H9 (cell line): ENCODE measurements at regions not wholly inside any gene's neighbourhood (a gene's known extent, or its start where the extent isn't known, plus 50 kb on each side); places are given as distances from the start of the nearest gene placed in this dataset.

ENCODE experiments used
- DNase-seq: peaks from one replicate; pipeline ENCODE4 v3.0.0-alpha.2; 2017
- H2AFZ ChIP-seq: one replicate; pipeline ENCODE4 v1.6.1; 2013; ENCODE audit warnings: mild to moderate bottlenecking, low read length, control low read depth, moderate library complexity
- H2AK5ac ChIP-seq: 2 replicates; pipeline ENCODE4 v1.6.1; 2013; ENCODE audit warnings: low read length, control low read depth, mixed read lengths; ENCODE audit not compliant: insufficient read length
- H2BK120ac ChIP-seq: one replicate; pipeline ENCODE4 v1.6.1; 2013; ENCODE audit warnings: low read depth, mild to moderate bottlenecking, low read length, control low read depth, inconsistent platforms; ENCODE audit not compliant: poor library complexity, severe bottlenecking
- H2BK12ac ChIP-seq: 2 replicates; pipeline ENCODE4 v1.6.1; 2013; ENCODE audit warnings: low read length, control low read depth, mixed read lengths, low read depth; ENCODE audit not compliant: insufficient read length
- H2BK15ac ChIP-seq: 2 replicates; pipeline ENCODE4 v1.6.1; 2013; ENCODE audit warnings: low read depth, low read length, control low read depth
- H2BK20ac ChIP-seq: one replicate; pipeline ENCODE4 v1.6.1; 2013; ENCODE audit warnings: low read depth, mild to moderate bottlenecking, low read length, control low read depth, inconsistent platforms; ENCODE audit not compliant: poor library complexity, severe bottlenecking
- H2BK5ac ChIP-seq: 2 replicates; pipeline ENCODE4 v1.6.1; 2013; ENCODE audit warnings: low read length, control low read depth, mixed read lengths; ENCODE audit not compliant: insufficient read length
- H3K14ac ChIP-seq: 2 replicates; pipeline ENCODE4 v1.6.1; 2013; ENCODE audit warnings: low read length, control low read depth; ENCODE audit not compliant: insufficient read depth
- H3K18ac ChIP-seq: 2 replicates; pipeline ENCODE4 v1.6.1; 2013; ENCODE audit warnings: low read depth, mild to moderate bottlenecking, mixed read lengths, low read length, control low read depth; ENCODE audit not compliant: insufficient read length
- H3K23ac ChIP-seq: 2 replicates; pipeline ENCODE4 v1.6.1; 2013; ENCODE audit warnings: low read length, control low read depth, mixed read lengths, low read depth; ENCODE audit not compliant: insufficient read length
- H3K23me2 ChIP-seq: 2 replicates; pipeline ENCODE4 v1.6.1; 2013; ENCODE audit warnings: low read depth, mild to moderate bottlenecking, mixed read lengths, low read length, control low read depth; ENCODE audit not compliant: insufficient read length, poor library complexity, severe bottlenecking
- H3K27ac ChIP-seq: 2 replicates; pipeline ENCODE4 v1.5.1; 2013; ENCODE audit warnings: low read length, control low read depth, mixed read lengths, low read depth; ENCODE audit not compliant: insufficient read length
- H3K27me3 ChIP-seq: 2 replicates; pipeline ENCODE4 v1.6.1; 2013; ENCODE audit warnings: low read length, control low read depth, inconsistent platforms; ENCODE audit not compliant: insufficient read depth
- H3K4ac ChIP-seq: 2 replicates; pipeline ENCODE4 v1.6.1; 2013; ENCODE audit warnings: low read depth, mild to moderate bottlenecking, control low read depth, inconsistent platforms, low read length, moderate library complexity
- H3K4me1 ChIP-seq: 2 replicates; pipeline ENCODE4 v1.6.1; 2013; ENCODE audit warnings: low read length, control low read depth, inconsistent platforms; ENCODE audit not compliant: insufficient read depth
- H3K4me2 ChIP-seq: 2 replicates; pipeline ENCODE4 v1.6.1; 2013; ENCODE audit warnings: low read length, control low read depth, mixed read lengths; ENCODE audit not compliant: insufficient read length, insufficient read depth
- H3K56ac ChIP-seq: 2 replicates; pipeline ENCODE4 v1.6.1; 2013; ENCODE audit warnings: low read depth, mild to moderate bottlenecking, mixed read lengths, low read length, control low read depth; ENCODE audit not compliant: insufficient read length
- H3K79me1 ChIP-seq: 2 replicates; pipeline ENCODE4 v1.6.1; 2013; ENCODE audit warnings: low read depth, mild to moderate bottlenecking, moderate library complexity, low read length, control low read depth, inconsistent platforms; ENCODE audit not compliant: insufficient read depth, poor library complexity, severe bottlenecking
- H3K79me2 ChIP-seq: 2 replicates; pipeline ENCODE4 v1.6.1; 2013; ENCODE audit warnings: low read length, control low read depth, inconsistent platforms; ENCODE audit not compliant: insufficient read depth
- H3K9ac ChIP-seq: 2 replicates; pipeline ENCODE4 v1.6.1; 2013; ENCODE audit warnings: low read length, control low read depth, mixed read lengths; ENCODE audit not compliant: insufficient read length; ENCODE audit errors: extremely low read depth
- H3K9me3 ChIP-seq: one replicate; pipeline ENCODE4 v1.6.1; 2013; ENCODE audit warnings: low read depth, low read length, inconsistent platforms; ENCODE audit not compliant: control insufficient read depth
- H3T11ph ChIP-seq: one replicate; pipeline ENCODE4 v1.6.1; 2013; ENCODE audit warnings: mild to moderate bottlenecking, low read length, control low read depth, inconsistent platforms
- H4K20me1 ChIP-seq: one replicate; pipeline ENCODE4 v1.6.1; 2013; ENCODE audit not compliant: control insufficient read depth, insufficient read length, insufficient read depth
- H4K5ac ChIP-seq: 2 replicates; pipeline ENCODE4 v1.6.1; 2013; ENCODE audit warnings: low read depth, mild to moderate bottlenecking, mixed read lengths, low read length, control low read depth; ENCODE audit not compliant: insufficient read length
- H4K8ac ChIP-seq: replicated peaks from 2 replicates; pipeline ENCODE4 v1.6.1; 2013; ENCODE audit warnings: low read length, control low read depth, mixed read lengths, low read depth; ENCODE audit not compliant: insufficient read length
- H4K91ac ChIP-seq: 2 replicates; pipeline ENCODE4 v1.6.1; 2013; ENCODE audit warnings: low read depth, mild to moderate bottlenecking, moderate library complexity, mixed read lengths, low read length, control low read depth; ENCODE audit not compliant: insufficient read length
- H3K27ac Mint-ChIP-seq, 3 experiments: 2 replicates in 2 of 3; 3 replicates in 1 of 3; pipeline ENCODE4 v1.8.0; 2020 to 2021; ENCODE audit warnings: mixed read lengths in 3 of 3, mild to moderate bottlenecking in 1 of 3, moderate library complexity in 1 of 3
- H3K27me3 Mint-ChIP-seq: 2 replicates; pipeline ENCODE4 v1.8.0; 2021; ENCODE audit warnings: low read depth, mild to moderate bottlenecking, moderate library complexity, mixed read lengths
- H3K36me3 Mint-ChIP-seq, 3 experiments: 2 replicates in 2 of 3; 3 replicates in 1 of 3; pipeline ENCODE4 v1.8.0; 2020 to 2021; ENCODE audit warnings: low read depth in 3 of 3, mixed read lengths in 3 of 3; ENCODE audit not compliant: insufficient read depth in 1 of 3
- H3K4me1 Mint-ChIP-seq, 2 experiments: 2 replicates each; pipeline ENCODE4 v1.8.0; 2020; ENCODE audit warnings: mixed read lengths in 2 of 2
- H3K4me3 Mint-ChIP-seq, 2 experiments: 2 replicates in 1 of 2; 3 replicates in 1 of 2; pipeline ENCODE4 v1.8.0; 2020 to 2021; ENCODE audit warnings: mild to moderate bottlenecking in 2 of 2, mixed read lengths in 2 of 2, moderate library complexity in 1 of 2
- H3K9me3 Mint-ChIP-seq, 2 experiments: 2 replicates in 1 of 2; 3 replicates in 1 of 2; pipeline ENCODE4 v1.8.0; 2020; ENCODE audit warnings: mild to moderate bottlenecking in 2 of 2, mixed read lengths in 2 of 2, moderate library complexity in 1 of 2
- CTCF ChIP-seq: fragments of 200-600 bp; sonication (generic); conservative IDR thresholded peaks from 3 replicates; pipeline ENCODE4 v1.8.0; 2021; ENCODE audit warnings: antibody characterized with exemption, mild to moderate bottlenecking
- WGBS: extraction: QIAGEN DNeasy Blood & Tissue Kit; methylation state at CpG from one replicate; pipeline ENCODE4 v1.1.7; 2013; ENCODE audit warnings: missing lambda C conversion rate, low lambda C conversion rate, mixed read lengths; ENCODE audit not compliant: insufficient read length; ENCODE audit errors: extremely low coverage; 5-methylcytosine and 5-hydroxymethylcytosine counted together

DNA sequence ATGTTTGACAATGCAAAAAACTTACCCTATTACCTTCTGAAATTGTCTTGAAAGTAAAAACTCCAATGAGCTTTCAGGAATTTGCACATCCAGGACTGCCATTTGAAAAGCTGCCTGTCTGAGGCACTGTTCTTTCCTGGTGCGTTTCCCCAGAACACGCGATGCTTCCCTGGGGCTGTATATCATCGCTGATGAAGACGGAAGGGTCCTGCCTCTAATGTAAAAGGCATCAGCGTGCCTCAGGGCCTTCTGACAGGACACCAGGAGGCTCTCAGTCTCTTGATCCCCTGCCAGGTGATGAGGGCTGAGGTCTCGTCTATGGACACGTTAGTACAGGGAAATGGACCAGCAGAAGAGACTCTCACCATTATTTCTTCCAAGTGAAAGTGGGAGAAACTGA, 296.8 kb downstream of the EFNB2 start:
- Histone ChIP-seq H2BK20ac (no peak overlapping the region), H3K27me3 (no peaks in the 10 kb centered on the region), H3K27ac (no peak overlapping the region), H3K56ac (no peak overlapping the region), H3K14ac (no peak overlapping the region), H2BK5ac (no peak overlapping the region), H2BK120ac (no peak overlapping the region), H3K79me1 (no peaks in the 10 kb centered on the region), H3K18ac (no peak overlapping the region), H2BK15ac (no peak overlapping the region), H4K8ac (no peak overlapping the region), H4K91ac (no peak overlapping the region), H3K9me3 (no peaks in the 10 kb centered on the region), H3K9ac (no peak overlapping the region), H3K4ac (no peak overlapping the region), H2AFZ (no peak overlapping the region), H3K4me1 (no peaks in the 10 kb centered on the region; the same call in 1 of the 2 replicates), H3K79me2 (no peaks in the 10 kb centered on the region), H3K23ac (no peak overlapping the region), H4K20me1 (no peaks in the 10 kb centered on the region), H3K4me2 (no peak overlapping the region), H4K5ac (no peak overlapping the region), H2BK12ac (no peak overlapping the region), H2AK5ac (no peak overlapping the region), H3K23me2 (no peaks in the 10 kb centered on the region), H3T11ph (no peak overlapping the region)
- Mint-ChIP-seq H3K9me3 (no peaks in the 10 kb centered on the region; a peak in 1 of 5 replicates), H3K4me1 (peaks cover 17 to 21% of the 10 kb centered on the region in 2 experiments), H3K36me3 (no peaks in the 10 kb centered on the region; a peak in 1 of 7 replicates), H3K27me3 (no peaks in the 10 kb centered on the region), H3K4me3 (no peak overlapping the region), H3K27ac (no peak overlapping the region)
- no peak for TF ChIP-seq CTCF
- no CpG with 5 or more reads among the region's 8 CpGs for WGBS
- DNase-seq: no peak
